HG03066 (cell line): ENCODE measurements at regions not wholly inside any gene's neighbourhood (a gene's known extent, or its start where the extent isn't known, plus 50 kb on each side); places are given as distances from the start of the nearest gene placed in this dataset.
"Not testable (repeated sequence)": the region's sequence is repeated elsewhere in the genome, so short reads cannot be mapped to it uniquely, and the experiment has no call there.

Experiments
- ATAC-seq: cut with Tn5 transposase; IDR thresholded peaks from one replicate; pipeline ENCODE4 v1.9.1; 2021; ENCODE audit warnings: low read depth; ENCODE audit not compliant: unreplicated experiment

DNA sequence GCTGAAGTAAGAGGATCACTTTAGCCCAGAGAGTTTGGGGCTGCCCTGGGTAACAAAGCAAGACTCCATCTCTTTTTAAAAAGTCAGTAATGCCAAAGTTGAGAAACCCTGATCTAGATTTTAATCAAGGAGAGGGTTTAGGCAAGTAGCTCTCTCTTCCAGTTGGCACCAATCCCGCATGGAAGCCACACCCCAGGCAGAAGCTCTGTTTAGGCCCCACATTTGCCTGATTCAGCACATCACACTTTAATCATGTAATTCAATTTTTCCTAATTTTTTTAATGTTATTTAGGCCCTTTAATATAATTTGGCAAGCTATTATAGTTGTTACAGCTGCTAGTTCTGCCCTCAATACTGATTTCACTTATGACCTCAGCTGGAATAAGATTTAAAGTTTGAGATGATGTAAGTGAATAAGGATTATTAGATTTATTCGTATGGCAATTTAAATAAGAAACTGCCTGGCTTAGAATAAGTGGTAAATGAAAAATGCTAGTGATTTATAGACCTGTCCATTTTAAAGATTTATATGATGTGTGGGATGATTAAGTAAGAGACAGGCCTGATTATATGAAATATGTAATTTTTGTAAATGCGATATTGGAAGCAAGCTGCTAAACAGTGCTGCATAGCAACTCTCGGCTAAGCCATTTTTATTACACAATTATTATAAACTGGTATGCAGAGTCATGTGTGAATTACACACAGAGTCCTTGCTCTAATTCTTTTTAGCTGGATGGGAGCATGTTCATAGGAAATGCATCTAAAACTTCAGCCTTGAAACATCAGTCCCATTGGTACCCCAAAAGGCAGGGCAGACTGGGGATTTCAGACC is 80.2 kb upstream of the NFE2L3 start:
- ATAC-seq: no peak

DNA sequence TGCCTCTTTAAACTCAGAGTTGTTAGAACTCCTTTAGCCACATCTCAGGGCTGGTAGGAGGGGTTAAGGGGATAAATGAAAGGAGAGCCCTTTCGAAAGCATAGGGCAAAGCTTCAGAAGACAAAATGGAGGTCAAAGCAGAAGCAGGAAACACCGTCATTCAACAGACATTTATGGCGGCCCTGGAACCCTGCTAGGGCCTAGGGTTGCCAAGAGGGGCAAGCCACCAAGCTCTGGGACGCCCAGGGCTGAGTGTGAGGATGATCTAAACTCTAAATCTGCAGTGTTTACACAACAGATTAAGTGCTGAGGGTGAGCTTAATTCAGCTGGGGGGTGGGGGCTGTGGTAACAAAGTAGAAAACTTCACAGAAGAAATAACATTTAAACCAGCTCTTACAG is 79.0 kb upstream of the NFE2L3 start:
- ATAC-seq: no peak

DNA sequence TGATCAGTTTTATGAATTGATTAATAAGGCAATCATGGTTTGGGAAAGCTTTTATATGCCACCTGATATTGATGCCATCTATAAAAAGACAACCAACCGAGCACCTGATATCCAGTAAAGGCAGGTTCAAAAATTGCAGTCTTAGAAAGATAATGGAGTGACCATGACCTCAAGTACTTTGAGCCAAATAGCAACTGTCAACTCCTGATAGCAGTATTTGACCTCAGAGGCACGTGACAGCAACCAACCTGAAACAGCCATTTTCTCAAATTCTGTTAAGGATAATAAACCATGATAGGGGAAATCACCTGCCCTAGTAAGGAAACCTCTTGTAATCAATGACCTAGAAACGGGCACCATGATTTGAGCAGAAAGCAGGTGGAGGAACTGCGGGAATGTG is 77.1 kb upstream of the NFE2L3 start:
- ATAC-seq: no peak

DNA sequence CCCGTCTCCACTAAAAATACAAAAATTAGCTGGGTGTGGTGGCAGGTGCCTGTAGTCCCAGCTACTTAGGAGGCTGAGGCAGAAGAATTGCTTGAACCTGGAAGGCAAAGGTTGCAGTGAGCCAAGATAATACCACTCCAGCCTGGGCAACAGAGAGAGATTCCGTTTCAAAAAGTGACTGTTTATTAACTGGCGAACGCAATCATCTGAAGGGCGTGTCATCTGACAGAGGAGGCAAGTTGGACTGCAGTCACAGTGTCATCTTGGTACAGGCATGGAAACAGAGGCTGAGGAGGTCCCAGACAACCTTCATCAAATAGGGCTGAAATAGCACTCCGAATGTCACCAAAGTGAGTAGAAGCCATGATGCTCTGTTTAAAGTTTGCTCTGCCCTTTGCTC is 75.3 kb upstream of the NFE2L3 start:
- ATAC-seq: no peak

DNA sequence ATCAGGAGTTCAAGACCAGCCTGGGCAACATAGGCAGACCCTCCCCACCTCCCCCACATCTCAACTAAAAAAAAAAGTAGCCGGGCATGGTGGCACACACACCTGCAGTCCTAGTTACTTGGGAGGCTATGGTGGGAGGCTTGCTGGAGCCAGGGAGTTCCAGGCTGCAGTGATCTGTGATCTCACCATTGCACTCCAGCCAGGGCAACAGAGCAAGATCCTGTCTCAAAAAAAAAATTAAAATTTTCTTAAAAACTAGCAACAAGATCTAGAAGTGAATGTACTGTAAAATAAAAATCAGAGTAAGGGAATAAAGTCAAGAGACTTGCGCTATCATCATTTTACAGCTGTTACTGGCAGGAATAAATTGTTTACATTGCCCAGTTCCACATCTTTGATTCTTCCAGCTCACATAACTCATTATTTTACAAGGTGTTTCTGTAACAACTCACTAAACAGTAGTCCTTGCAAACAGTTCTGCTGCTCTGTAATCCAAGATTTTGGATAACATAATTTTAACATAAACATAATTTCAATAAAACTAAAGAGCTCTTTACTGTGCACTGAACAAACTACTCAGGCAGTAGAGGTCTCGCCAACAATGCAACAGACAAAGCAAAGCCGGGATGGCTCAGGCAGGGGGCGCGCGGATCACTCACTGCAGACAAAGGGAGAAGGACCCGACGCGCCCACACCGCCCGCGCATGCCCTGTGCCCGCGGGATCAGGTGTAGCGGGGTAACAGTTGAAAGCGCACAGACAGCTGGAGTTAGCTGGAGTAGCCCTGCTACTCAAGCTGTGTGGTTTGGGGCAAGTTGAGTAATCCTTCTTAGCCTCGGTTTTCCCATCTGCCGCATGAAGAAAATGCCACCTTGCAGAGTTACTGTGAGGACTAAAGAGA is 73.3 kb upstream of the NFE2L3 start:
- peak; percentile 89 for ATAC-seq

DNA sequence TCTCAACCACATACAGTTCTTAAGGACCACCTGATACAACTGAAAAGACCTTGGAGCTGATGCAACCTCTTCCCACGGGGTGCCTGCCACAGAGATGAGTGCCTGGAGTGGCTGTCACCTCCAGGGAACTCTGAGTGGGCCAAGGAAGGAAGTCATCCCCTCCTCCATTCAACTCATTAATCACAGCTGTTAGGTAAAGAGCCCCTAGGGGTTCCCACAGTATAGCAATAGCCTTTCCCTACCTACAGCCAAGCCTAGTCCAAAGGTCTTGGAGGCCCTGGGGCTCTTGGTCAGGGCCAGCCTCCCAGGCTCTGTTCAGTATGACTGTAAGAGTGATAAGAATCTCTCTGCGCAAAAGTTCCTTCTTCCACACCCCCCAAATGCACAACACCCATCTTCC is 70.4 kb upstream of the NFE2L3 start:
- no peak for ATAC-seq

DNA sequence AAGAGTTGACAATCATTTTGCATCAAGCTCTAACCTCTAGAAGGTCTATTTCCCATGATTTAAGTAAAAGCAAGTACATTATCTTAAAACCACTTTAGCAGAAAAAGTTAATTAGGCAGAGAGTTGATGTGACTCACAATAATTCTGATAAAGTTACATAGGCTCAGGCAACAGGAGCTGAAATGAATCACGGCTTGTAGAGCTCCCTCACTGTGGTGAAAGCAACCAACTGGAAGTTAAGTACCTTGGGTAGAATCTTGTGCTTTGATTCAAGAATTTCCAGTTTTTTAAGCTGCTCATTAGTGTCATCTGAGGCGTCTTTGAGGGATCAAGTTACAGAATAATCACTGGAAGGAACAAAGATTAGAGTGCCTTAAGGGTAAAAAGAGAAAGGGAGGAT is 68.9 kb upstream of the NFE2L3 start:
- ATAC-seq: no peak

DNA sequence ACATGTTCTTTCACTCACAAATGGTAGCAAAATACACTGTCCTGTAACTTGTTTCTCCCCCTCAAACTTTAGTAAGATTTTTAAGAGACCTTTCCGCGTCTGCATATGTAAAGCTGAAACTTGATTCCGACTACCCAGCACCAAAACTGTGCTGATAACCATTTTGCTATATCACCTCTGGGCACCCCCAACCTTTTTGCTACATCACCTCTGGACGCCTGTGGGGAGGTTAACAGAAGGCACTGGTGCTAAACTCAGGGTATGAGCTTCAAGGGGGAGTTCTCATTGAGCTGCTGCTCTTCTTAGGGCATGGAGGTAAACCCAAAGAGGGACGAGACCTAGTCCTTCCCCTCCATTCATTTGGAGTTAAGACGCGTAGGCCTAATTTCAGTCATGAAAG is 67.6 kb upstream of the NFE2L3 start:
- no peak for ATAC-seq

DNA sequence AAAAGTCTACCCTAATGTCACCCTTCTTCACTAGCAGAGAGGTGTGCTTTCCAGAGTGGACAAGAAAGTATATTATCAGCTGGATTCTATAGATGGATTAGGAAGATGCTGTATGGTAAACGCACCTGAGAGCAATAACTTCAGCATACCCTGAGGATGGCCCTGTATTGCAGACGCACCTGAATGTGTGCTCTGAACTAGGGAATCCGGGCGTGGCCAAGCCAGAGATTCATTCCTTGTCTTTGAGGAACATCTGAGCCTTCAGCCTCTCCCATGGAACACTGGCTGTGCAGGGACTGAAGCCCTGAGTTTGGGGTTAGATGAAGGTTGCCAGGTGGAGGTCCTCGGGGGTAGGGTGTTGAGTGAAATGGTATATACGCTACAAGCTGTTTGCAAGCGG is 66.2 kb upstream of the NFE2L3 start:
- ATAC-seq: no peak

DNA sequence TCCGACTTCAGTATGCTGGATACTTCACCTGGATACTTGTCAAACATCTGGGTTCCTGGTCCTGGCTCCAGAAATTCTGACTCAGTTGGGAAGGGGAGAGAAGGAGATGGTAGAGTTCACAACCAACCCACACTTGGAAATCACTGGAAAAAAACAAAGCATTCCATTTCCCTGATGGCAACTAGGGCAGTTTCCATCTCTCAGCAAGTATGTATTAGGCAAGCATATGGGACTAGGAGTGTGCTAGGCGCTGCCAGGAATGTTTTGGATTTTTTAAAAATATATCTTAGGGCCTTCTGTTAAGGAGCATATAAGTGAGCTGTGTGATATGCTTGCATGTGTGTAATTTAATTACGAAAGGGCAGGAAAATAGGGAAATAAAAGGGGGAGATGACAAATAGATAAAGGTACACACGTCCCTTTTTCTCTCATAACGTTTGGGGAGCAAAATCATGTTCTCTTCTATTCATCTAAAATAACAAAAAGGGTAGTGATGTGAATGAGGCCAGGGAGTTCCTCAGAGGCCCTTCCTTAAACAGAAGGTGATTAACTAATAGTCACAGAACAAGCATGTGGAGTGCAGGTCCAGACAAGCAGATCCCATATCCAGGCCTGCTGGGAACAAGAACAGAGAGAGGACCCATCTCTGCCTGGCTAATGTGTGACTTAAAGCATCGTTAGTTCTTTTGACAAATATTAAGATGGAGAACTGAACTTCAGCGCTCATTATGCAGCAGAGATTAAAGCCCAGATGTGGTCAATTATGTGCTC is 64.5 kb upstream of the NFE2L3 start:
- ATAC-seq: no peak

DNA sequence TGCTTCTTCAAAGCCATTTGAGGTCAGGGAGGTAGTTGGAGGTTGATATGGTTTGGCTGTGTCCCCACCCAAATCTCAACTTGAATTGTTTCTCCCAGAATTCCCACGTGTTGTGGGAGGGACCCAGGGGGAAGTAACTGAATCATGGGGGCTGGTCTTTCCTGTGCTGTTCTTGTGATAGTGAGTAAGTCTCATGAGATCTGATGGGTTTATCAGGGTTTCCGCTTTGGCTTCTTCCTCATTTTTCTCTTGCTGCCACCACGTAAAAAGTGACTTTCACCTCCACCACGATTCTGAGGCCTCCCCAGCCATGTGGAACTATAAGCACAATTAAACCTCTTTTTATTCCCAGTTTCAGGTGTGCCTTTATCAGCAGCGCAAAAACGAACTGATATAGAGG is 62.5 kb upstream of the NFE2L3 start:
- ATAC-seq: not testable (repeated sequence)

DNA sequence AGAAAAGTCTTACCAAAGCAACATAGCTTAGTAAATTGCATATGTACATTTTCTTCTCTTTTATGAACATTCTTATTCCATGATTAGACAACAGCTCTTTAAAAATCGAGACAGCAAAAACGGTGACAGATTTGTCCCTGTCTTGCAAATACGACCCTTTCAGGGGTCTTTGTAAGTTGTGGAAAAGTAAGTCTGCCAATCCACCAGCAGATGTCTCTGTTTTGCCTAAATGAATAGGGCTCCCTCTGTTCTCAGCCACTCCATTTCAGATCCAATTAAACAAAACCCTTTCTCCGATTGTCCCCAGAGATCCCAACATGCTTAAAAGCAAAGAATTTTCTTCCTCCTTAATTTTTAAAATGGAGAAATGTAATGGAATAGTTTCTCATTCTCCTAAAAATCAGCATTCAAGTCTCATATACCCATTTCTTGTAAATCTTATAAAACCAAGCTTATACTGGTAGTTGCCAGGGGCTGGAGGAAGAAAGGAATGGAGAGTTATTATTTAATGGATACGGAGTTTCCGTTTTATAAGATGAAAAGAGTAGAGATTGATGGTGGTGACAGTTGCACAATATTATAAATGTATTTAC is 61.0 kb upstream of the NFE2L3 start:
- no peak for ATAC-seq

DNA sequence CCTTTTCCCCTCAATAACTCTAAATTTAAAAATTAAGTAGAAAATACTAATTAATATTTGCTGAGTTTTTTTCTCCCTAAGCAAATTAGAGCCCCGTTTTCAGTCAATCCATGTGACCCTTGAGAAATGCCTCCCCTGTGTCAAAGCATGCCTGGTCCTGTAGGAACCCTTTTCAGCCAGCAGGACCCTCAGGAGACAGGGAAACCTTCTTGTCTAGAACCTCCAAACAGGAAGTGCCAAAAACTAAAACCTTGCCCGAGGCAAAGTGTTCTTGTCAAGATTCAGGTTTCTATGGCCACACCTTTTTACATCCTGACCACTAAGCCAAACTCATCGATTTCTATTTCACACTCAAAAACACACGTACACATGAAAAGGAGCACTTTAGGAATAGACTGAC is 60.1 kb upstream of the NFE2L3 start:
- ATAC-seq: no peak

DNA sequence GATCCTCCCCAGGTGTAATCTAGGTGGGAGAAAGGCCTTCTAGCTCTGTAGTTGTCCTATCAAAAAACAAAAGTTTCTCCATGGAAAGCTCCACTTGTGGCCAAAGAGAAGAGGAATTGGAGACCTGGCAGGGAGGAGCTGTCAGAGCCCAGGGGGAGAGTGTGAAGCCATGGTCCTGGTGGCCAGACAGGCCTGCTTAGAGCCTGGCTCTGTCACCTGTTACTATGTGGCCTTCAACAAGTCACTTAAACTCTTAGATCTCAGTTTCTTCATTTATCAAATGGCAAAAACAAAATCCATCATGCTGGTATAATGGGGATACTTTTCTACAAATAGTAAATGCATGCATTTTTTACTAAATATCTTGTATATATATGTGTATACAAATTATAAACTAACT is 59.0 kb upstream of the NFE2L3 start:
- no peak for ATAC-seq

DNA sequence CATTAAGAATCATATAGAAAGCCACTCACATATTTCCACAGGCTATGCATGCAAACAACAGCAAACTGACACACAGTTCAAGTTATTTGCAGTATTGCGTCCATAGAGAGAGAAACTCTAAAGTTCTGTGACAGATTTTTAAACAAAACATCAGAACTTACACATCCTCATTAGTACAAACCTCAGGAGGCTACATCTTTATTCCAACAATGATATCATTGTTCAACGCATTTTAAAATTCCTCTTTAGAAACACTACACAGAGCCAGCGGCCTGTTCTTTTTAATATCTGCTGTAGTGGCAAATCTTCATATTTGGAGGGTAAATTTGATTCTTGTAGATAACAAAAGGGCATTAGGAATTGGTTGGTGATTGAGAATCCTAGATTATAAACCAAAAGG is 55.9 kb upstream of the NFE2L3 start:
- no peak for ATAC-seq

DNA sequence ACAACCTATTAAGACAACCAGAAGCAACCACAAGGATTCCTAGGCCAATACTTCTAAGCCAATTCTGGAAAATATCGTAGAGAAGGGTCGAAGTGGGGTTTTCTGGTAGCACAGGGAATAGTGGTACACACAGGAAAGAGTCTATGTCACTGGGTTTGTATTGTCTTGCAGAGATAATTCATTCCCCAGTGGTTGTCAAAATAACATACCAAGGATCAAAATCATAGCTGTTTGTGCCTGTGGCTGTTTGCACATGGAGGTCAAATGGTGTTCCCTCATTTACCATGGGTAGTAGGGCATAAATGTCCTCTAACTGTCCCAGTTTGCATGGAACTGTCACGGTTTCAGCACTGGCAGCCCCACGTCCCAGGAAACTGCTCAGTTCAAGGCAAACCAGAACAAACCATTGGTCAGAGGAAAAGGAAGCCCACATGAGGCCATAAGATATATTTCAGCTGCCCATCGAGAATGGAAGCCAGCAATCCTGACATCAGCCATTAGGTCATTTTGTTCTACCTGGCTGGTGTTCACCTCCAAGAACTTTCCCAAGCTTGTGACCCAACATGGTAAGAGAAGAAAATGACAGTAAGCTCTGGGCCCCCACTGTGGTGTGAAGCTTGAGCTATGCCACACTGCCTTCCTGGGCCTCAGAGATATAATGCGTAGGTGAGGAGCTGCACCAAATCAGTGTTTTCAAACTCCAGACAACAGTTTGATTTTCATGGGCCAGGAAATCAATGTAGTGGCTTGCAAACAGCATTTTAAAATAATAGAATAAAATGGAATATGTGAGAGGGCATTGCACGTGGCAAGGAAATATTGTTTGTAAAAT is 53.9 kb upstream of the NFE2L3 start:
- no peak for ATAC-seq

DNA sequence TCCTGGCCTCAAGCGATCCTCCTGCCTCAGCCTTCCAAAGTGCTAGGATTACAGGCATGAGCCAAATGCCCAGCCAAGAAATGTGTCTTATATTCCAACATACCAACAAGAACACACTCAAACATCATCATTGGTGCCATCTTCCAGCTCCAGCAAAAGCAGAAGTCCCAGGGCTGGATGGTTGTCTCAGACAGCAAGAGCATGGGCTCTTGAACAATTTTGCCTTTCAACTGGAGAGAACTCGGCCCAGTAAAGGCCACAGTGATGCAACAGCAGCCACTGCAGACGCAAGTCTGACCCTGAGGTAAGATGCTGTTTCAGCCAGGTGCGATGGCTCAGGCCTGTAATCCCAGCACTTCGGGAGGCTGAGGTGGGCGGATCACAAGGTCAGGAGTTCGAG is 52.8 kb upstream of the NFE2L3 start:
- no peak for ATAC-seq

DNA sequence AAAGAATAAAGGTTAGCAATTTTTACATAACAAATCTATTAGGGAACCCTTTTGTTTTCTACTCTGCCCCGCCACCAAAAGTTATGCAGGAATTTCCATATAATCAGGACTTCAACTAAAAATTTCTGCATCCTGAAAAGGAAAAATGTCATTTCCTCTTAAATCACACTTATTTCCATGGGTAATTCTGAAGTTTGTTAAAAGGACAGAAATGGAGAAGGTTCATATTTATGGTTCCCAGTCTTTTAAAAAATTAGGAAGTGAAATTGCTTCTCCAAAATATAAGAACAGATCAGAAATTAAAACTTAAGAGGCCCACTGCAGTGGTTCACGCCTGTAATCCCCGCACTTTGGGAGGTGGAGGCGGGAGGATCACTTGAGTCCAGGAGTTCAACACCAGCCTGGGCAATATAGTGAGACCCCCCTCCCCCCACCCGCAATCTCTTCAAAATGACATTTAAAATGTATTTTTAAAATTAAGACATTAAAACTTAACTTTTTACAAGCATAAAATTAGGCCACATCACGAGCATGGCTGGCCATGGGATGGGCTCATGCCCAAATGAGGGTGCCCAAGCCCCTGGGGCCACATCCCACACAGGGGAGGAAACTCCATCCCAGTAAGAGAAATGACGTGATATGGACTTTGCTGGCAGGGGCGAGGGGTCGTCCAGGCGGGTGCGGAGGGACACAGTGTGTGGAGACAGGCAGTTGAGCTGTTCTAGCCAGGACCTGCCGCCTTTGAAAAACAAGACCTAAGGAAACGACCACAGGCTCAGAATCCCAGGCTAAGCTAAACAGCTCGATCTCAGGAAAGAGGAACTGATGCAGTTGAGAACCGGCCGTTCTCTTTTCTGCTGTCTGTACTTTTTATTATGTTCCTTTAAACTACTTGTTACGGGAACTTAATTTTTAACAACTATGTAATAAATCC is 51.3 kb upstream of the NFE2L3 start:
- ATAC-seq: no peak
